Mammary epithelial cell (primary cell): ENCODE measurements at regions not wholly inside any gene's neighbourhood (a gene's known extent, or its start where the extent isn't known, plus 50 kb on each side); places are given as distances from the start of the nearest gene placed in this dataset.

Experiments
- EZH2 ChIP-seq: IDR thresholded peaks from 2 replicates; pipeline ENCODE4 v1.6.1; 2012; ENCODE audit warnings: low read length, inconsistent platforms, borderline replicate concordance
- TF ChIP-seq, protein P1 (sequence below), 2 donors: IDR thresholded peaks in 1 of 2; conservative IDR thresholded peaks in 1 of 2; 2 replicates each; pipeline ENCODE4 v1.5.1; 2011 to 2012; ENCODE audit warnings: inconsistent platforms in 2 of 2, low read length in 2 of 2, mild to moderate bottlenecking in 2 of 2, control low read depth in 1 of 2, low read depth in 1 of 2; ENCODE audit not compliant: insufficient read depth in 1 of 2; ENCODE audit errors: extremely low read depth in 1 of 2

DNA sequence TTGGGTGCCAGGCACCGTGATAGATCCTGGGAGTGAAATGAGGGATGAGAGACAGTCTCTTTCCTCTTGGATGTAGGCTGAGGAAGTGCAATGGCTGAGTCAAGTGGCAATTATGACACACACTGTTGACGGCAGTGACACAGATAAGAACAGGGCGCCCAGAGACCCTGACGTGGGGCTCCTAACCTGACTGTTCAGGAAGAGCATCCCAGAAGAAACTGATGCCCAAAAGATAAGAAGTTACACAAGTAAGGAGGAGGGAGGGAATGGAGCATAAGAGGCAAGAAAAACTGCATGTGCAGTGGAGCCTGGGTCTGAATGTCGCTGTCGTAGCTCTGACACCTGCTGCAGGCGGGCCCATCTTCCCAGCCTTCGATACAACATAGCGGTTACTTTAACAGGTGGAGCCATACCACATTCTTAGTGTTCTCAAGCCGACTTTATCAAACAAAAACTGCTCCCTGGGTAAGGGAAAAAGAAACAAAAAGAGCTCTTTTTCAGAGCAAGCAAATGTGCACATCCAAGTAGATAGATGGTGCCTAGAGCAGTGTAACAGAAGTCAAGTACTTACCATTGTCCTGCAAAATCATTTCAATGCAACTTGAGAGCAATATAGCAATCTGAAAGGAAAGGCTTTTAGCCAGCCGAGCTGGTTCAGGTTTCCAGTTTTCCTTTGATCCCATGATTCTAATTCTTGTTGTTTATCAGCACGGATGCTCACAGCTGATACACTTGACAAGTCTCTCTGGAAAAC lies 463.9 kb upstream of the JARID2 start:
- TF ChIP-seq EZH2, result no peak
- TF ChIP-seq, protein P1, sequence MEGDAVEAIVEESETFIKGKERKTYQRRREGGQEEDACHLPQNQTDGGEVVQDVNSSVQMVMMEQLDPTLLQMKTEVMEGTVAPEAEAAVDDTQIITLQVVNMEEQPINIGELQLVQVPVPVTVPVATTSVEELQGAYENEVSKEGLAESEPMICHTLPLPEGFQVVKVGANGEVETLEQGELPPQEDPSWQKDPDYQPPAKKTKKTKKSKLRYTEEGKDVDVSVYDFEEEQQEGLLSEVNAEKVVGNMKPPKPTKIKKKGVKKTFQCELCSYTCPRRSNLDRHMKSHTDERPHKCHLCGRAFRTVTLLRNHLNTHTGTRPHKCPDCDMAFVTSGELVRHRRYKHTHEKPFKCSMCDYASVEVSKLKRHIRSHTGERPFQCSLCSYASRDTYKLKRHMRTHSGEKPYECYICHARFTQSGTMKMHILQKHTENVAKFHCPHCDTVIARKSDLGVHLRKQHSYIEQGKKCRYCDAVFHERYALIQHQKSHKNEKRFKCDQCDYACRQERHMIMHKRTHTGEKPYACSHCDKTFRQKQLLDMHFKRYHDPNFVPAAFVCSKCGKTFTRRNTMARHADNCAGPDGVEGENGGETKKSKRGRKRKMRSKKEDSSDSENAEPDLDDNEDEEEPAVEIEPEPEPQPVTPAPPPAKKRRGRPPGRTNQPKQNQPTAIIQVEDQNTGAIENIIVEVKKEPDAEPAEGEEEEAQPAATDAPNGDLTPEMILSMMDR (conservative IDR thresholded peaks at IDR 0.05 in 1 of 2, IDR thresholded peaks at IDR 0.05 in 1 of 2; ENCODE audit: extremely low read depth in 1 of 2, insufficient read depth in 1 of 2, low read depth in 1 of 2, low read length in 2 of 2), result no peak
